ENCODE measurements at regions not wholly inside any gene's neighbourhood (a gene's known extent, or its start where the extent isn't known, plus 50 kb on each side); places are given as distances from the start of the nearest gene placed in this dataset.
"Not testable (repeated sequence)": the region's sequence is repeated elsewhere in the genome, so short reads cannot be mapped to it uniquely, and the experiment has no call there.

- Histone ChIP-seq H3K4me3 (ENCODE audit: low read depth, low read length) (no peak overlapping the region), H3K27me3 (ENCODE audit: insufficient read depth, low read depth, severe bottlenecking) (no peaks in the 10 kb centered on the region), H3K36me3 (no peaks in the 10 kb centered on the region), H3K27ac (no peak overlapping the region), H3K9me3 (ENCODE audit: severe bottlenecking) (no peaks in the 10 kb centered on the region)
- no peak for TF ChIP-seq CTCF (IDR thresholded peaks at IDR 0.05; ENCODE audit: low read depth, low read length)
- no peak for DNase-seq
Measured at GRCh38 chr5:74974451-74975091, 77.8 kb downstream of the GCNT4 start.

- TF ChIP-seq CTCF (IDR thresholded peaks at IDR 0.05; ENCODE audit: low read depth, low read length): no peak
- no peak for DNase-seq
- no peak overlapping the region for H3K4me3 ChIP-seq (ENCODE audit: low read depth, low read length)
- H3K27ac ChIP-seq: no peak overlapping the region
- H3K27me3 ChIP-seq (ENCODE audit: insufficient read depth, low read depth, severe bottlenecking): no peaks in the 10 kb centered on the region
- no peaks in the 10 kb centered on the region for H3K9me3 ChIP-seq (ENCODE audit: severe bottlenecking)
- H3K36me3 ChIP-seq: no peaks in the 10 kb centered on the region
Measured at GRCh38 chr5:74973694-74974093, 78.7 kb downstream of the GCNT4 start.

GRCh38 chr5:74971947-74972460 is 80.4 kb downstream of the GCNT4 start:
- Histone ChIP-seq H3K4me3 (ENCODE audit: low read depth, low read length) (no peak overlapping the region), H3K27me3 (ENCODE audit: insufficient read depth, low read depth, severe bottlenecking) (no peaks in the 10 kb centered on the region), H3K36me3 (no peaks in the 10 kb centered on the region), H3K9me3 (ENCODE audit: severe bottlenecking) (no peaks in the 10 kb centered on the region), H3K27ac (no peak overlapping the region)
- no peak for TF ChIP-seq CTCF (IDR thresholded peaks at IDR 0.05; ENCODE audit: low read depth, low read length)
- DNase-seq: no peak

- not testable (repeated sequence) for H3K9me3 ChIP-seq (ENCODE audit: severe bottlenecking); H3K27ac ChIP-seq; DNase-seq; H3K27me3 ChIP-seq (ENCODE audit: insufficient read depth, low read depth, severe bottlenecking); H3K36me3 ChIP-seq; H3K4me3 ChIP-seq (ENCODE audit: low read depth, low read length)
Measured at GRCh38 chr5:74970891-74971290, 81.5 kb downstream of the GCNT4 start.

GRCh38 chr5:74969726-74970125 is 82.6 kb downstream of the GCNT4 start:
- Histone ChIP-seq H3K9me3 (ENCODE audit: severe bottlenecking) (no peaks in the 10 kb centered on the region), H3K27me3 (ENCODE audit: insufficient read depth, low read depth, severe bottlenecking) (no peaks in the 10 kb centered on the region), H3K27ac (no peak overlapping the region), H3K4me3 (ENCODE audit: low read depth, low read length) (no peak overlapping the region), H3K36me3 (no peaks in the 10 kb centered on the region)
- no peak for TF ChIP-seq CTCF (IDR thresholded peaks at IDR 0.05; ENCODE audit: low read depth, low read length)
- DNase-seq: no peak

GRCh38 chr5:74966141-74967026 is 86.0 kb downstream of the GCNT4 start:
- no peak for DNase-seq
- TF ChIP-seq CTCF (IDR thresholded peaks at IDR 0.05; ENCODE audit: low read depth, low read length): no peak
- no peaks in the 10 kb centered on the region for H3K36me3 ChIP-seq
- no peaks in the 10 kb centered on the region for H3K9me3 ChIP-seq (ENCODE audit: severe bottlenecking)
- no peaks in the 10 kb centered on the region for H3K27me3 ChIP-seq (ENCODE audit: insufficient read depth, low read depth, severe bottlenecking)
- no peak overlapping the region for H3K27ac ChIP-seq
- no peak overlapping the region for H3K4me3 ChIP-seq (ENCODE audit: low read depth, low read length)
